RWPE1 (cell line): ENCODE measurements at regions not wholly inside any gene's neighbourhood (a gene's known extent, or its start where the extent isn't known, plus 50 kb on each side); places are given as distances from the start of the nearest gene placed in this dataset.
A peak's percentile ranks its signal among the peaks of the same experiment; 100 is the strongest.
"Not testable (repeated sequence)": the region's sequence is repeated elsewhere in the genome, so short reads cannot be mapped to it uniquely, and the experiment has no call there.

Source experiments
- CTCF ChIA-PET: fragments of 350-600 bp; sonication (Branson Sonifier 250); formaldehyde crosslinking; extraction: SDS; loops from one replicate; lab custom pipeline; 2021; lab: Yijun Ruan, JAX
- POLR2A ChIA-PET: fragments of 400-600 bp; formaldehyde crosslinking; extraction: SDS; loops from one replicate; lab custom pipeline; 2020; ENCODE audit warnings: antibody characterized with exemption; ENCODE audit not compliant: low non-redundant PET; lab: Yijun Ruan, JAX
- DNase-seq: peaks from one replicate; pipeline ENCODE4 v3.0.0; 2012; ENCODE audit warnings: low spot score
- H3K27ac ChIP-seq: fragments of 450-650 bp; 2 replicates; pipeline ENCODE4 v1.5.1; 2017
- CTCF ChIP-seq: fragments of 450-650 bp; conservative IDR thresholded peaks from 2 replicates; pipeline ENCODE4 v1.5.1; 2017; ENCODE audit warnings: low read depth, mild to moderate bottlenecking

- no peak for TF ChIP-seq CTCF
- H3K27ac ChIP-seq = no peak overlapping the region
- ChIA-PET CTCF (no interaction called here), POLR2A (no interaction called here)
- DNase-seq = no peak
These were observed 247.4 kb upstream of the CHD1 start for GRCh38 chr5:99176186-99176585.

DNA sequence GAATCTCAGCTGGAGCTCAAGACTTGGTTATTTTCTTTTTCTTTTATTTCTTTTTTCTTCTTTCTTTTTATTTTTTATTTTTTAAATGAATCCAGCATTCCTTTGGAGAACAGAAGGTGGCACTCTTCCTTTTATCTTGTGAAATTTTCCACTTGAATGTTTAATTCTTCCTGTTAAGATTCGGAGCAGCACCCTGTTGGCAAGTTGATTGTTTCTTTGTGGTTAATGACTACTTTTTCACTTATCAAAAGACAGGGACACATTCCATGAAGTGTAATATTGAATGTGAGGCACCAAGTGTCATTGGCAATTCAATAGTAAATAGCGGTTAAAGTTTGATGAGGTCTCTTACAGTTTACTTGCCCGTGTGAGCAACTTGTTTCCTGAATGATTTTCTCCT lies 240.5 kb upstream of the CHD1 start:
- DNase-seq = no peak
- ChIA-PET CTCF (interaction anchor here (0.6 kb wide), 1 partner anchor 95 kb away, joined by 5 read pairs; no protein-coding TSS in a partner anchor), POLR2A (no interaction called here)
- TF ChIP-seq CTCF = peak; percentile 25; the same call in 1 of the 2 replicates
- H3K27ac ChIP-seq = no peak overlapping the region

DNA sequence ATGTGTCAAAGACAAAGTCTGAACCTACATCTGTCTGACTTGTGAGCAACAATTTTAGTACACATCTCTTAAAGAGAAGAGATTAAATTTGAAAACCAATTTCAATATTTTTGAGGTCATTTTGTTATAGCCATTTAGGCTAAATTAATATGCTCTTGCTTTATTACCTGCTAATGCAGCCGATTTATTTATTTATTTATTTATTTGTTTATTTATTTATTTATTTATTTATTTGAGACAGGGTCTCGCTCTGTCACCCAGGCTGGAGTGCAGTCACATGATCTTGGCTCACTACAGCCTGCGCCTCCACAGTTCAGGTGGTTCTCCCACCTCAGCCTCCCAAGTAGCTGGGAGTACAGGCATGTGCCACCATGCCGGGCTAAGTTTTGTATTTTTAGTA lies 232.7 kb upstream of the CHD1 start:
- DNase-seq, H3K27ac ChIP-seq, CTCF ChIA-PET, POLR2A ChIA-PET: not testable (repeated sequence)

- ChIA-PET CTCF (interaction anchor here (0.6 kb wide), 1 partner anchor 14 kb away, joined by 3 read pairs; no protein-coding TSS in a partner anchor), POLR2A (no interaction called here)
- DNase-seq = no peak
- no peak overlapping the region for H3K27ac ChIP-seq
- TF ChIP-seq CTCF = no peak
These were observed 227.9 kb upstream of the CHD1 start for GRCh38 chr5:99156688-99157087.

- POLR2A ChIA-PET, CTCF ChIA-PET, DNase-seq, H3K27ac ChIP-seq: not testable (repeated sequence)
These were observed 214.5 kb upstream of the CHD1 start for GRCh38 chr5:99143283-99143795.

DNA sequence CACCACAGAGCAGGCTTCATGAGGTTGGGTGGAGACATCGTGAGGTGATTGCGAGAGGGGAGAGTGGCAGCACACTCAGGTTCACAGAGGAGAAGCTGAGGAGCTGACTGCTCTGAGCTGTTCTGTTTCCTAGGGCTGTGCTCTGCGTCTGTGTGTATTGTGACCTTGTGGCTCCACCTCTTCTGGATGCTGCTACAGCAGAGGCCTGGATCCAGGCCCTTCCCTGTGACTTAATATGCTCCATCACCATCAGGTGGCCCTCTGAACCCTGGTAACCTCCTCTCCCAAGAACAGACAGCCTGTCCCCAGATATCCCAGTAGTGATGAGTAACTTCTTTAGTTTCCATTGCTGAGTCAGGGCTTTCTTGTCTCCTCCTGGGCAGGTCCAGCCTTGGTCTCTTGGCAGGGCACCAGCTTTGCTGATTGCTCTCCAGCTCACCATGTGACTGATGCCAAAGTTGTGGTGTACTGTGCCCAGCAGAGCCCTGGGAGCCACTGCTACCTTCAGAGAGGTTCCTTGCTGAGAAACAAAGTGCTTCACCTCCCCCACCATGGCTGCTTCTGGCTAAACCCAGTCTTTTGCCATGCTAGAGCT lies 212.8 kb upstream of the CHD1 start:
- POLR2A ChIA-PET = no interaction called here
- CTCF ChIA-PET = no interaction called here

DNA sequence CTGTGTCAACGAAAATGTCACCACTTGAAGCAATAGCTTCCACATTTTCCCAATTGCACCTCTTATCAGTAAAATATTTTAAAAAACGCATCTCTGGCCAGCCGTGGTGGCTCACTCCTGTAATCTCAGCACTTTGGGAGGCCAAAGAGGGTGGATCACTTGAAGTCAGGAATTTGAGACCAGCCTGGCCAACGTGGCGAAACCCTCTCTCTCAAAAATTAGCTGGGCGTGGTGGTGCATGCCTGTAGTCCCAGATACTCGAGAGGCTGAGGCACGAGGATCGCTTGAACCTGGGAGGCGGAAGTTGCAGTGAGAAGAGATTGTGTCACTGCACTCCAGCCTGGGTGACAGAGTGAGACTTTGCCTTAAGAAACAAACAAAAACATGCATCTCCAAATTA lies 210.1 kb upstream of the CHD1 start:
- ChIA-PET CTCF (no interaction called here), POLR2A (no interaction called here)
- no peak for TF ChIP-seq CTCF
- no peak overlapping the region for H3K27ac ChIP-seq
- DNase-seq = no peak

More for the DNA sequence above, 212.8 kb upstream of the CHD1 start:
- no peak for TF ChIP-seq CTCF
- peak; percentile 12 for DNase-seq
- no peak overlapping the region for H3K27ac ChIP-seq
